Left hindlimb (tissue), 1 donor: ENCODE measurements at regions not wholly inside any gene's neighbourhood (a gene's known extent, or its start where the extent isn't known, plus 50 kb on each side); places are given as distances from the start of the nearest gene placed in this dataset.

Experiments used
- DNase-seq: peaks from one replicate; pipeline ENCODE4 v3.0.0-alpha.2; 2018

DNA sequence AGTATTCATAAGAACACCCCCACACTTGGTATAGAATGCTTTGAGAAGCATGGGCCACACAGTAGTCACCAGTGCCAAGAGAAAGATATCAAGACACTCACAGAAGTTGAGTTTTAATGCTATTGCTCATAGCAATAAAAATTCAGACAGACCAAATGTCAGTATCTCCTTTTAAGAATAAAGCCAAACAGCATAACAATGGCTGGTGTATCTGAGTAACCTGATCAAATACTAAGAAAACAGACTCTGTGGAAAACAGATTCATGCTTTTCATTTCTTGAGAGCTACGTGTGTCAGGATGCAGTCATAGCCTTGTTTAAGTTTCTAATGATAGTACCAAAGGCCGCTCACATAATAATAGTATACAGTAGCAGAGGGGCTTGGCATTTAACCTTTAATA is 778.5 kb downstream of the MECOM start:
- DNase-seq = no peak

DNA sequence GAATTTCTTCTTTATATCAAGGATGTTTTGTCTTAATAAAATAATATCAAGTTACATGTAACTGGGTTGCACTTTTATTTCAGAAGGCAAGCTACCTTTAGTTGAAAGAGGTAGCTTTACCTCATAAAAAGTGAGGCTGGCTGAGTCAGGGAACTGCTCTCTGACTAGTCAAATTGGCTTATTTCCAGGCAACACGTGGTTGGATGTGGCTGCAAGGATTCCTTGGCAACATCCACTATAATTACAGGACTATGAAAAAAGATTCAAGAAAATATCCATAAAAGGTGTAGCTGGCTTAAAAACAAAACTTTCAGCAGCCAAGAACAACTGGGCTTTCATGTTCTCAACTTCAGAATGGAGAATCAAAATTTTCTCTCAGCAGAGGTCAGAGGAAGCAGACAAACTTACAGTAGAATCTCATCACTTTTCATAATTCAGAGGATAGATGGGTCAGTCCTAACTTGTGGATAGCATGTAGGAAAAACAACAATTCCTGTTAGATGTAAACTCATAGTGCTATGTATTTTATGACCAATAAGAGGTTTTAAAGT is 779.1 kb downstream of the MECOM start:
- peak; percentile 76 for DNase-seq

DNA sequence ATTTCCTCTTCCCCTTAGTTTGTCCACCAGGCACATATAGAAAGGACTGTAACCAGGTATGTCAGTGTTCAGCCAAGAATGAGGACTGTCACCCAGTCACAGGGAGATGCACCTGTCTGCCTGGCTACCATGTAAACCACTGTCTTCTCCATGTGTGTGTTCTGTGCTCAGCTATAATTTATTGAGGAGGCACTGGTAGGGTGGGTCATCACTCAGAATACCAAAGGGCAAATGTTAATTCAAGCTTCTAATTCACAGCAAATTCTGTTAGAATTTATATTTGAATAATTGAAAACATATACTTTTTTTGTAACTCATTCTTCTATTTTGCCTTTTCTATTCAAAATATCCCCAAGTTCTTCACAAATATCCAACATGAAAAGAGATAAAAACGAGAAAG is 780.4 kb downstream of the MECOM start:
- no peak for DNase-seq

DNA sequence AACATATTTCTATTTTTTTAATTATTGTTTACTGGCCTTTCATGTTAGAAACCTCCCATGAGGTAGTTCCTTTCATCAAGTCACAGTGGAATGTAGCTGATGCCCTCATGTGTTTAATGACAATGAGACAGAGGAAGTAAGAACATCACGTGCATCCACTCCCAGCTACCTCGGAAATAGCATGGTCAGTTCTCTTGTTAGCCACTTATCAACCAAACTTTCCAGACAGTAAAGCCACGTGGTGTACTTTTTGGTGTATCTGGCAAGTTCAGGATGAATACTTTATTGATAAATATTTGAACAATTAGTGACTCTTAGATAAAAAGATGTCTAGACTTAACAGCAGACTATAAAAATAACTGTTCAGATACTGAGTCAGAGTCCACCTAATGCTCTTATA is 781.7 kb downstream of the MECOM start:
- DNase-seq = no peak

DNA sequence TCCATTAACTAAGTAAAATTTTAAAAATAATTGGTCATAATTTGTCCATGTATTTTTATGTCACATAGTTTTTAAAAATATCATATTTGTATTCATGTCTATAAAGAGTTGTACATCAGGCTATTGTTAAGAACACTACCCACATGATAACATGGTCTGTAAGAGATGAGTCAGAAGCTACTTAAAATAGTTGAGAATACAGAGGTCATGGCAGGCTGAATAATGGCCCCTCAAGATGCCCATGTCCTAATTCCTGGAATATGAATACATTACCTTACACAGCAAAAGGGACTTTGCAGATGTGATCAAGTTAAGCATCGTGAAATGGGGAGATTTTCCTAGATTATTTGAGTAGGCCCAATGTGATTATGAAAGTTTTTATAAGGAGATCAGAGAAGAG is 782.9 kb upstream of the GOLIM4 start:
- no peak for DNase-seq

DNA sequence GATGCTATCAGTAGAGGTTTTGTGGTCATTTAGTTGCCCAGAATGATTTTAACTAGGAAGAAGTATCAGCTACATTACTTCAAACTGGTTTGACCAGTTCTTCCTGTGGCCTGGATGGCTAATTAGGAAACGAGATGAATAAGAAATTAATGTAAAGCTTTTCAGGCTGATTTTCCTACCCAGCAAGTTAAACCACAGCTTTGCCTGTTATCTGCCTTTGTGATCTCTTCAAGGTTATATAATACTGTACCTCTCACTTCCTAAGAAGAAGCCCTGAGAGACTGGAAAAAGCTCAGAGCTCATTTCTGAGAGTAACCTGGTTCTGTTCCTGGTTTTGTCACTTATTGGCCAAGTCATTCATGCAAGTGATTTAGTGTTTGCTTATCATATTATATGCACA is 782.2 kb upstream of the GOLIM4 start:
- no peak for DNase-seq

DNA sequence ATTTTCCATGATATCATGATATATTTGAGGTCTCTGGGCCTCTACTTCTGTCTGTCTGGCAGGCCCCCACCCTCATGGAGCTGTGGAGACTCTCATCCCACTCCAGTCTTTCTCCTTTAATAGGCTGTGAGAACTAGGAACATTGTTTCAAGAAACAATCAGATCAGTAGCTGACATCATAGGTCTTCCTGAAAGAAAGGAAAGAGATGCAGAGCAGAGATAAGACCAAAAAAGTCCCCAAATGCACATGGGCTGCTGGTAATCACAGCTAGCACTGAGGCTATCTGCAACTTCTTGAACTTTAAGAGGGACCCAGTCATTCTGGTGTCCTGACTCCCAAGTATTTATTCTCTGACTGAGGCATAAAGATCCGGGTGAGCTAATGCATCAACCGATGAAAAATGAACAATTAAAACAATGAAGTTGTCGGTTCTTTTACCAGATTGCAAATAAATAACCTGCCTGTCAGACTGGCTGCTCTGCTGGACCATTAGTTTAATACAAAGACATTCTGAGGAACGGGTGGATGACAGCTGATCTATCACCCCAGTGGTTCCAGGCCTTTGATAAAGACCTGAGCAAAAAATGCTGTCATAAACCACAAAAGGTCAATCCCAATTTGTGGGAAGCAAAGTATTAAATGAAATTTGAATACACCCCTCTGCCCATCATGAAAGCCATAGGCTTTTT is 780.8 kb upstream of the GOLIM4 start:
- no peak for DNase-seq

DNA sequence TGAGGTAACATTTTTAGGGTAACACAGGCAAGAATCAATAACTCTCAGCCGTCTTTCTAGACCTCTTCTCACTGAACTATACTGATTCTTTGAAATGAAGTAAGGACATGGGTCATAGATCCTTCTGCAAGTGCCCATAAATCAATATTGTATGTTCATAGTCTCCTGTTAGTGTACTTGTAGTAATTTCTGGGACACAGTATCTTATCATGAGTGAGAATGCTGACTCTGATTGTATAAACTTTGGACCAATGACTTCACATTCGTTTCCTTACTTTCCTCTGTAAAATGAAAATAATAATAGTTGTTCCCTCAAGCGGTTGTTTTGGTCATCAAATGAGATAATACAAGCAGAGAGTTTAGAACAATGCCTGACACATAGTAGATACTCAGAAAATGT is 777.1 kb upstream of the GOLIM4 start:
- no peak for DNase-seq

DNA sequence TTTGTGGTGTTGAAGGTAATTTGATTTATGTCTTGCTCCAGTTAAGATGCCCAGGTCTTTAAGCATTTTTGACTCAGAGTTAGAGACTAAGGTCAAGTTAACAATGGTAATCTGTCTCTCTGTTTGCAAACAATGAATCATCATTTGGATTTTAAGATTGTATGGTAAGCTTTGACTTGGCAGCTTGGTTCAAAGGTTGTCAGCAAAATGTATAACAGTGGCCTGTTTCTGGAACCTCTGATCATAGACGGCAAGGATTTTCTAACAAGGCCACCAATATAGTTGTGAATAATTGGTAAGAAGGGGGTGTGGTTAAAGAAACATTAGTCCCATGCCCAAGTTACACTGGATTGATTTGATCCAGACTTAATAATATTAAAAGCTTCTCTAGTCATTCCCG is 775.2 kb upstream of the GOLIM4 start:
- no peak for DNase-seq

DNA sequence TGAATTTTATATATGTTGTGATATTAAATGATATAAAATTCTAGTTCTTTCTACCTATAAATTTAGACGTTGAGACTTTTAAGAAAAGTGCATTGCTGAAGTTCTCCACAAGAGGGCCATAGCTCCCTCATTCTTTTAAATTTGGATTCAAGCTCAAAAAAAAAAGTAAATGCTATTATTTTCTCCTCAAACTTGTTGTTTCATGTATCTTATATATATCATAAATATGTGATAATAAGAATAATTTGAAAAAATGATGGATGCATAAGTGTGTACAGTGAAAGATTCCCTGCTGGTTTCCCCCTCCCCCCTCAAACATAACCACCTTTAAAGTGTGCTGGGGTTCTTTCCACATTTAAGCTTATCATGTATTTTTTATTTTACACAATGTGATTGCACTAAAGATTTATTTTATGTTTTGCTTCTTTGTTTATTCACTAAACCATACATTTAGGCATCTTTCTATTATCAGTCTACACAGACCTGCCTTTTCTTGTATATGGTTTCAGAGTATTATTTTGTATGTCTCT is 769.4 kb upstream of the GOLIM4 start:
- DNase-seq = no peak

DNA sequence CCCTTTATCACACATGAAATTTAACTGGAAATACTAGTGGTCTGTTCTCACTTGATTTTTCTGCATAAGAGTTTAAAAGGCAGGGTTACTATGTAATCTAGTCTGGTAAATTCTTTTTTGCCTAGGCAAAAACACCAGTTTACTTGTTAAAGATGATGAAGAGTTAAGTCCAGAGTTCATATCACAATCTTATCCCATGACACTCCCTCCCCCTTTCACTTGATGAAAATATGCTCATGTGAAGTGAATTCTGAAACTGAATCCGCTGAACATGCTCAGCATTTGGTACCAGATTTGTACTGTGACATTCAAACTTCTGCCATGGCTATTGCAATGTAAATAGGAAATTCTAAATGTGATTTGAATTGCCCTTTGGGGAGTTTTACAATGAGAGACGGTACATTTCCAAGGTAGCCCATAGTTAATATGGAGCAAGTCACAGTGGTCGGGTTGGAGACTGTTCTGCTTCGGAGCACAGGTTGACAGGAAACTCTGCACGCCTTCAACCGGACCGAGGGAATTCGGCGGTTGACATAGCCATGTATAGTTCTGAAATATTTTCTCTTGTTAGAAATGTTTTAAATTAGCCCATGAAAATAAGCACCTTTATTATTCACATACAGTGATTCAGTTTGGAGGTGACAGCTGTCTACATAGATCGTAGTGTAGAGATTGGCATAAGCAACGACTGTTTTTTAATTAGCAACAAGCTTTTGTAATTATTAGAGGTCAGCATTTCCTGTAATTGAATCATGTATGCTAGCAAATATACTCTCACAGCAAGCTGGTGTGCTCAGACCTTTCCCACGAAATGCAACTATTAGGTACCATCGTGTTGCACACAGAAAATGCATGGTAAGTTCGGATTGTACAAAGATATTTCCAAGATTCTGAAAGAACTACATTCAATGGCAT is 768.6 kb upstream of the GOLIM4 start:
- DNase-seq = no peak

DNA sequence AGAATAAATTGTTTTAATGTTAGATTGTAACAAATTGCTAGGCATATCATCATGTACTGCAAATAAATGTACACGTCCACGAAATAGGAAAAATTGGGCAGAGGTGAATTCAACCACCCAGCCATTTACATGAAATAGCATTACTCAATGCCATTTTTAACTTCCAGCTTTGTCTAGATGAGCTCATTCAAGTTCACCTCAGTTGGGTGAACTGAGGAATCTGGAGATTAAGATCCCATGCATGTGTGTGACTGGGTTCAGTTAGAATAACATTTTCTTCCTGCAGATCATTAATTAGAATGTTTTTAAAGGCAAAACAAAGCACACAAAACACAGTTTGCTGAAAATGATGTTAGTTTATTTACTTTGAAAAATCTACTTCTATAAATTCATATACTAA is 767.8 kb upstream of the GOLIM4 start:
- no peak for DNase-seq

DNA sequence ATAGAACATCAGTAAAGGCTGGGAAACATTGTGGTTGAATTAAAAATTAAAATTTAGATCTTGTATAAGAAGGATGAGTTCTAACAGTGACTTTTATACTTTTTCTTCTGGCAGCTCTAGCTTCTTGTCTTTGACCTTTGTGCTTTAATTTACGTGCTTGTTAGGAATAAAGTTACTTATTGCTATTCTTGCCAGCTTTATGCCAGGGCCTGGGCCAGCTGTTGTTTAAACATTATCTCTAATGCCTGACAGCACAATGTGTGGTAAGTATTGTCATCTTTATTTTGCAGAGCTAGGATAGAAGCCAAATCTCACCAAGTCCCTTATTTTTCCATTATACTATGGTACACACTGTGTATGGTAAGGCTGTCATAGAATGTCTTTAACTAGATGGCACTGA is 766.7 kb upstream of the GOLIM4 start:
- DNase-seq = no peak

DNA sequence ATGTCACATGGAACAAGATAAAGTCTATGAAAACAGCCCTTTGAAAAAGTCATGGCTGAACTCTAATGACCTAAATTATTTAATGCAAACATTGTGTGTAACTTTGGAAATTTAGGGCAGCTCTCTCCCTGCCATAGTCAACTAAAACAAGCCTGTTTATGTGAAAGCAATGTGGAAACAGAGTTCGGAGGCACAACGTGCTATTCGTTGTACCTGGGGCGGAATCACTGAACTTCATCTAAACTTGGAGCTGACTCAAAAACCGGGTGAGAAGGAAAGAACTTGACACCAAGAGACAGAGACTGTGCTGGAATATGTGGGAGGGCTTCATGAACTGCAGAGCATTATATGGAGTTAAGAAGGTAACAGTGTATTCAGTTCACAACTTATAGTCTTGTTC is 764.9 kb upstream of the GOLIM4 start:
- no peak for DNase-seq

DNA sequence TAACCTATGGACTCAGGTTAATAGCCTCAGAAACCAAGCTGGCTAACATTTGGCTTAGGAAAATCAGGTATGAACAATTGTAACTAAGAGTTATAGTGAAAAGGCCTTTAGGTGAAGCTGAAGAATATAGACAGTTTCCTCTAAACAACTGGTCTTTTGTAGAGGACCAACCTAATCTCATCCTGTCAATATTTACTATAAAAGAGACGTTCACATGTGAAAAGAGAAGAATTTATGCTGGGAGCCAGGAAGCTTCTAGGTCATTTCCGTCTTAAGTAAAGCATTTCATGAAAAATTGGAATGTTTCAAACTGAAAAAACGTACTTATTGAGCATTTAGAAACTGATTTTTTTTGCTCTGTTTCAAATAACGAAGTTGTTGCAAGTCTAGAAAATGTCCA is 764.3 kb upstream of the GOLIM4 start:
- DNase-seq = no peak

DNA sequence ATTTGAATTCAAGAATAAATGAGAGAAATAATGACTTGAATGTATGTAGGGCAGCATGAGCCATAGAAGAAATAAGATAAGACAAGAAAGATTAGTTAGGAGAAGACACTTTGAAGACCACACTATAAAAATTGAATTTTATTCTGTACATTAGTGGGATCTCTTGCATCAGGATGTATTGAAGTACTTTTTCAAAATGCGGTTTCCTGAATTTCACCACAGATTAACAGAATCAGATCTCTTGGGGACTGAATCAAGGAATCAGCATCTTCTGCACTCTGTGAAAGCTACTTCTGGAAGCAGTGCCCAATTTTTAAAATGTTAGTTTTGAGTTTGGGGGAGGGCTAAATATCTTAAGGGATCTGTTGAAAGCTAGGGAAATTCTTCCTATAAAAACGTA is 763.9 kb upstream of the GOLIM4 start:
- DNase-seq = no peak

DNA sequence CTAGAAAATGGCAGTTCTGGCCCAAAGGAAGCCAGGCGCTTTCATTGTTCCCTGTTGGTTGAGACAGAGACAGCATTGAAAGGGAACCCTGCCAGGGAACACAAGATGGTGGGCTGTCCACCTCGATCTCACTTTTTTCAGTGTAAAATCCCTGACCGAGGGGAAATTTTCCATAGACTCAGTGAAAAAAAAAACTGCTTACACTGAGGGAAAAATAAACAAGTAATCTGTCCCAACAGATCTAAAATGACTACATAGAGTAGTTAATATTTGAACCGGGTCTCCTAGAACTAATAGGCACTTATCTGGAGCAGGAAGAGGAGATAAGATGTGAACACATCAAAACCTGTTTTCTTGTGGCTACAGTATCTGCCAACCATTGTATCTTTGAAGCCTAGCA is 763.4 kb upstream of the GOLIM4 start:
- DNase-seq = no peak

DNA sequence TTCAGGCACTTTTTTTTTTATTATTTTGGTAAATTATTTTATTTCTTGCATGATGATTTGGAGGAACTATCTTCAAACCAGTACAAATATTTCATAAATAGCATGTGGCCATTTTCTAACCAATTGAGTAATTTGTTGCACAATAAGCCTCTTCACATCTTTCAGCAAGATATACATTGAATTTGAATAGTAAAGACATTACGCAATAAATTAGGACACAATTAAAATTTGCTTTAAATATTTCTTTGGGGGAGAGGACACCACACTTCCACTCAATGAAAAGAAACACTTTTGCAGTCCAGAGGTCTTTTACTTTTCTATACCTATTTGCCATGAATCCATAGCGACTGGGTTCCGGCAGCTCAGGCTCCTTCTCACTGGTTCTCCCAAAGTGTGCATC is 762.6 kb upstream of the GOLIM4 start:
- no peak for DNase-seq

DNA sequence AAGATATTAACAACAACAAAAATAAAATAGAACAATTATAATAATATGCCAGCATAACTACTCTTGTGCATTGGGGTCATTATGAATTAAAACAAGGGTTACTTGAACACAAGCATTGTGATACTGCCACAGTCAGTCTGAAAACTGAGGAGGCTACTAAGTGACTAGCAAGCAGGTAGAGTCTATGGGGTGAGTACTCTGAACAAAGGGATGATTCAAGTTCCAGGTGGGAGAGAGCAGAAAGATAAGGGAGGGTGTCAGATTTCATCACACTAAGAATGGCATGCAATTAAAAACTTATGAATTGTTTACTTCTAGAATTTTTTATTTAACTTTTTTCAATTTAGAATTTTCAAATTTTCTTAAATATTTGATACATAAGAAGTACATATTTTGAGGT is 754.4 kb upstream of the GOLIM4 start:
- no peak for DNase-seq

DNA sequence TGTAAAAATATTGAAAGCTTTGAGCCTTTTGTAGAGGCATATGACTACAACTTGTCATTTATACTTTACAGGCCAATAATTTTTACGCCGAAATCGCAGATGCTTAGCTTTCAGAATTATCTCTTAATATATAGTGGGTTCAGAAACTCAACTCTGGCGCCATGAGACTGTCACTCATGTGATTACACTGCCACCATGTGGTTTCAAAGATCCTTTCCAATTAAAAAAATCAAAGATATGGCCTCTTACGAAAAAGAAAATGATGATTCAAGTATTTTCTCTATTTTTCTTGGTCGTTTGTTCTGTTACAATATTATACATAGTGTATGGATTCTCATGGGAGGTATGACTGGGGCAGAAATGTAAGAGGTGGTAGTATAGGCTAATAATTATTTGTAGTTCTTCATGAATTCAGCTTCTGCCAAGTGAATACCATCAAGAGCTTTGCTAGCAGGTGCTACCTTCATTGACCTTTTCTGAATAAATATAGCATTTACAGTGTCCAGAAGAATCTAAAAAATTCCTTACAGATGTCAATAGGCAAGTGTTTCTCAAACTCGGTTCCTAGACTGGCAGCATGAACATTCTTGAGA is 751.7 kb upstream of the GOLIM4 start:
- no peak for DNase-seq

DNA sequence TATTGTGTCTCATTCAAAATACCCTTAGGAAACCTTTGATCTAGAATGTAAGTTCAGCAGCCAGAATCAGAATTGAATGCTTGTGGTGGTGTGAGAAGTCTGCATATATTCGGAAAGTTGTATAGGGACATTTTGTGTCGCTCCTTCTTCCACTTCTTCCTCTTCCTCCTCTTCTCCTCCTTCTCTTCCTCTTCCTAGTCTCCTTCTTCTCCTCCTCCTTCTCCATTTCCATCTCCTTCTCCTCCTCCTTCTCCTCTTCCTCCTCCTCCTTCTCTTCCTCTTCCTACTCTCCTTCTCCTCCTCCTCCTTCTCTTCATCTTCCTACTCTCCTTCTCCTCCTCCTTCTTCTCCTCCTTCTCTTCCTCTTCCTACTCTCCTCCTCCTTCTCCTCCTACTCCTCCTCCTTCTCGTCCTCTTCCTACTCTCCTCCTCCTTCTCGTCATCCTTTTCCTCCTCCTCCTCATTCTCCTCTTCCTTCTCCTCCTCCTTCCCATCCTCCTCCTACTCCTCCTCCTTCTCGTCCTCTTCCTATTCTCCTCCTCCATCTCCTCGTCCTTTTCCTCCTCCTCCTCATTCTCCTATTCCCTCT is 749.3 kb upstream of the GOLIM4 start:
- no peak for DNase-seq

DNA sequence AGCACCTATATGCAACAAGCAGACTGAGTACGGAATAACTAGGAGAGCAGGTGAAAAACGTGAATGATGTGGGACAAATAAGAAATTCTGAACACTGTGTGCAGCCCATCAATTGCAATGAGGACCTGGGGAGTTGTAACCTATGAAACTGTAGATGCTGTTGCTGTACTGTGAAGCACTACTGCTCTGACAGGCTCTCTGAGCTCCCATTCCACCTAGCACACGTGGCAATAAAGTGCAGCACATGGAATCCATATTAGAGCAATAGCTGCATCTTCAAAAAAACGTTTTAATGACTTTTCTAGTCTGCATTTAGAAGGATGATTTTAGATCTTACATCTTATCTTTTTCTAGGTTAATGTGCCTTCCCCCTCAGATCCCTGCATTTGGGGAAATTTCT is 748.7 kb upstream of the GOLIM4 start:
- DNase-seq = no peak

DNA sequence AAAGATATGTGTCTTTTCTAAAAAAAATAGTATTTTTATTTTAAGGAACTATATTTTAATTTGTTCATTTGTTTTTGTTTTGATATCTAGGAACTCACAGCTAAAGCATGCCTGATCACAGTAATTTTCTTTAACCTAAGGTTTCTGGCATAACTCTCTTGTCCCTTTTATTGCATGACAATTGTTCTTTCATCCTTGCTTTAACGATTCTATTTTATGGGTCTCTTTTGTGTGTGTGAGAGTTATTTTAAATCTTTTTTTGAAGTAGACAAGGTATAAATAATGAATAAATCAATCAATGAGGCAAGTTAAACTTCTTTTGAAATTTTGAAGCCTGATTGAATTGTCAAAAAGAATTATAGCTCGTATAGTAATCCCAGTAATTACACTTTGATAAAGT is 747.8 kb upstream of the GOLIM4 start:
- no peak for DNase-seq
